ENCODE measurements at regions not wholly inside any gene's neighbourhood (a gene's known extent, or its start where the extent isn't known, plus 50 kb on each side); places are given as distances from the start of the nearest gene placed in this dataset.
A peak's percentile ranks its signal among the peaks of the same experiment; 100 is the strongest.

GRCh38 chr2:158049129-158049855, 52.4 kb upstream of the UPP2 start:
- no peak for DNase-seq (ENCODE audit: low read depth in 2 of 2)

- no peak for DNase-seq (ENCODE audit: low read depth in 2 of 2)
These were observed 53.3 kb upstream of the UPP2 start for GRCh38 chr2:158048327-158048726.

GRCh38 chr2:158047156-158047611, 54.5 kb upstream of the UPP2 start:
- no peak for DNase-seq (ENCODE audit: low read depth in 2 of 2)

- DNase-seq (ENCODE audit: low read depth in 2 of 2) = no peak
These were observed 55.4 kb upstream of the UPP2 start for GRCh38 chr2:158046121-158046880.

- DNase-seq (ENCODE audit: low read depth in 2 of 2) = no peak
These were observed 56.3 kb upstream of the UPP2 start for GRCh38 chr2:158045362-158045761.

- no peak for DNase-seq (ENCODE audit: low read depth in 2 of 2)
These were observed 58.3 kb upstream of the UPP2 start for GRCh38 chr2:158043181-158043948.

GRCh38 chr2:158042666-158043065, 59.0 kb upstream of the UPP2 start:
- no peak for DNase-seq (ENCODE audit: low read depth in 2 of 2)

GRCh38 chr2:158042245-158042644, 59.4 kb upstream of the UPP2 start:
- no peak for DNase-seq (ENCODE audit: low read depth in 2 of 2)

- DNase-seq (ENCODE audit: low read depth in 2 of 2) = no peak
These were observed 60.3 kb upstream of the UPP2 start for GRCh38 chr2:158041400-158041799.

- DNase-seq (ENCODE audit: low read depth in 2 of 2) = no peak
These were observed 62.8 kb upstream of the UPP2 start for GRCh38 chr2:158038901-158039300.

GRCh38 chr2:158034198-158034866, 67.3 kb upstream of the UPP2 start:
- DNase-seq (ENCODE audit: low read depth in 2 of 2) = no peak

GRCh38 chr2:158031371-158031770, 70.3 kb upstream of the UPP2 start:
- DNase-seq (ENCODE audit: low read depth in 2 of 2) = no peak

GRCh38 chr2:158025255-158025996, 76.2 kb upstream of the UPP2 start:
- DNase-seq (ENCODE audit: low read depth in 2 of 2) = no peak

- peak; percentile 38 to 40 for DNase-seq (ENCODE audit: low read depth in 2 of 2)
These were observed 77.3 kb upstream of the UPP2 start for GRCh38 chr2:158024288-158024898.

- no peak for DNase-seq (ENCODE audit: low read depth in 2 of 2)
These were observed 78.8 kb upstream of the UPP2 start for GRCh38 chr2:158022888-158023287.

GRCh38 chr2:158021226-158021625, 80.5 kb upstream of the UPP2 start:
- no peak for DNase-seq (ENCODE audit: low read depth in 2 of 2)

GRCh38 chr2:158015428-158016076, 86.1 kb upstream of the UPP2 start:
- DNase-seq (ENCODE audit: low read depth in 2 of 2) = no peak

- DNase-seq (ENCODE audit: low read depth in 2 of 2) = no peak
These were observed 87.8 kb upstream of the UPP2 start for GRCh38 chr2:158013891-158014290.

GRCh38 chr2:158011055-158011771, 90.5 kb upstream of the UPP2 start:
- DNase-seq (ENCODE audit: low read depth in 2 of 2) = no peak

GRCh38 chr2:158009399-158009798, 92.3 kb upstream of the UPP2 start:
- DNase-seq (ENCODE audit: low read depth in 2 of 2) = no peak

All from activated CD4-positive, alpha-beta T cell treated with anti-CD3 and anti-CD28 coated beads for 24 hours (primary cell).